Thyroid gland (tissue), 4 donors: ENCODE measurements at regions not wholly inside any gene's neighbourhood (a gene's known extent, or its start where the extent isn't known, plus 50 kb on each side); places are given as distances from the start of the nearest gene placed in this dataset.

Experiments used
- CTCF ChIP-seq, 6 experiments: fragments of 200-600 bp in 3 of 6; fragments of 450-650 bp in 3 of 6; sonication (generic) in 3 of 6; IDR thresholded peaks; one replicate each; pipeline ENCODE4 v1.5.1; 2016 to 2019; ENCODE audit warnings: antibody characterized with exemption in 6 of 6, mild to moderate bottlenecking in 2 of 6, inconsistent platforms in 1 of 6, moderate library complexity in 1 of 6
- POLR2A ChIP-seq, 2 donors: fragments of 450-650 bp; IDR thresholded peaks; one replicate each; pipeline ENCODE4 v1.6.1; 2017; ENCODE audit warnings: antibody characterized with exemption in 2 of 2, mild to moderate bottlenecking in 2 of 2, moderate library complexity in 1 of 2

DNA sequence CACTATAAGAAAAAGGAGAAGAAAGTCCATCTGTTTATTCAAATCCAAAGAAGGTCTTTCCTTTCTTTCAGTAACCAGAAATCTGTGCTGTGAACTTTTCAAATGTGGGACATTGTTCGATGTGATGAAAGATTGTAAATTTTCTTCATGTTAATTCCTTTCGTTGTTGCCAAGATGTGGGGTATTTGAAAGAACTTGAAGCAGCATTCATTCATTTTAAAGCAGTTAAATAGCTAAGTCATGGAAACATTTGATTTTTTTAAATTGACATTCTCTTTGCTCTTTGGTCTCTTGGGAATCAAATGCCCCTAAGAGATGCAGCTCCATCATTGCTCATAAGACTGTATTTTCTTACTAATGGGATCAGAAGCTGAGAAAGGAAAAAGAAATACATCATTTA, 93.7 kb upstream of the EHBP1 start:
- TF ChIP-seq POLR2A (IDR thresholded peaks at IDR 0.05) (no peak), CTCF (IDR thresholded peaks at IDR 0.05) (no peak)
